GM21528 (cell line): ENCODE measurements at regions not wholly inside any gene's neighbourhood (a gene's known extent, or its start where the extent isn't known, plus 50 kb on each side); places are given as distances from the start of the nearest gene placed in this dataset.
"Not testable (repeated sequence)": the region's sequence is repeated elsewhere in the genome, so short reads cannot be mapped to it uniquely, and the experiment has no call there.

Source experiments
- ATAC-seq: cut with Tn5 transposase; IDR thresholded peaks from one replicate; pipeline ENCODE4 v1.9.1; 2021; ENCODE audit warnings: mild to moderate bottlenecking, moderate library complexity; ENCODE audit not compliant: unreplicated experiment, low FRiP score

- no peak for ATAC-seq
Observed at GRCh38 chr4:175273995-175274753, 356.0 kb downstream of the ADAM29 start.

- ATAC-seq, result no peak
Observed at GRCh38 chr4:175277816-175278215, 359.7 kb downstream of the ADAM29 start.

- no peak for ATAC-seq
Observed at GRCh38 chr4:175280153-175280552, 362.0 kb downstream of the ADAM29 start.

- ATAC-seq, result no peak
Observed at GRCh38 chr4:175281894-175282293, 363.7 kb downstream of the ADAM29 start.

- no peak for ATAC-seq
Observed at GRCh38 chr4:175282407-175282806, 364.2 kb downstream of the ADAM29 start.

- no peak for ATAC-seq
Observed at GRCh38 chr4:175290401-175290800, 372.2 kb downstream of the ADAM29 start.

GRCh38 chr4:175297965-175298565, 379.9 kb downstream of the ADAM29 start:
- no peak for ATAC-seq

GRCh38 chr4:175306436-175306835, 388.3 kb downstream of the ADAM29 start:
- no peak for ATAC-seq

GRCh38 chr4:175307326-175307725, 389.2 kb downstream of the ADAM29 start:
- ATAC-seq, result no peak

GRCh38 chr4:175308236-175308635, 390.1 kb downstream of the ADAM29 start:
- ATAC-seq, result no peak

GRCh38 chr4:175309041-175309440, 390.9 kb downstream of the ADAM29 start:
- ATAC-seq, result no peak

- ATAC-seq, result no peak
Observed at GRCh38 chr4:175325230-175325629, 407.1 kb downstream of the ADAM29 start.

GRCh38 chr4:175326796-175327195, 408.6 kb downstream of the ADAM29 start:
- no peak for ATAC-seq

- no peak for ATAC-seq
Observed at GRCh38 chr4:175330236-175330635, 412.1 kb downstream of the ADAM29 start.

- no peak for ATAC-seq
Observed at GRCh38 chr4:175330652-175331051, 412.5 kb downstream of the ADAM29 start.

GRCh38 chr4:175335331-175335730, 417.2 kb downstream of the ADAM29 start:
- no peak for ATAC-seq

GRCh38 chr4:175336570-175336969, 418.4 kb downstream of the ADAM29 start:
- not testable (repeated sequence) for ATAC-seq

GRCh38 chr4:175339100-175339707, 421.0 kb downstream of the ADAM29 start:
- ATAC-seq, result no peak

GRCh38 chr4:175341203-175341755, 423.1 kb downstream of the ADAM29 start:
- no peak for ATAC-seq

- no peak for ATAC-seq
Observed at GRCh38 chr4:175346376-175346775, 428.2 kb downstream of the ADAM29 start.

- ATAC-seq, result no peak
Observed at GRCh38 chr4:175350246-175350645, 432.1 kb downstream of the ADAM29 start.
